RWPE2 (cell line): ENCODE measurements at regions not wholly inside any gene's neighbourhood (a gene's known extent, or its start where the extent isn't known, plus 50 kb on each side); places are given as distances from the start of the nearest gene placed in this dataset.

ENCODE experiments used
- ATAC-seq: fragments of 200-7000 bp; cut with Tn5 transposase; 3 replicates; pipeline ENCODE4 v1.9.1; 2021; ENCODE audit warnings: low read depth
- DNase-seq: peaks from one replicate; pipeline ENCODE4 v3.0.0-alpha.2; 2020; ENCODE audit warnings: low spot score
- H3K27ac ChIP-seq: fragments of 450-650 bp; 2 replicates; pipeline ENCODE4 v1.5.1; 2017; ENCODE audit warnings: mild to moderate bottlenecking; ENCODE audit not compliant: poor library complexity, severe bottlenecking
- H3K27me3 ChIP-seq: fragments of 250-450 bp; sonication (Bioruptor Pico); 2 replicates; pipeline ENCODE4 v1.5.1; 2021; ENCODE audit warnings: mild to moderate bottlenecking, moderate library complexity; ENCODE audit not compliant: insufficient read depth, poor library complexity, severe bottlenecking
- H3K36me3 ChIP-seq: fragments of 250-450 bp; sonication (Bioruptor Pico); 2 replicates; pipeline ENCODE4 v1.5.1; 2020; ENCODE audit warnings: low read depth, mild to moderate bottlenecking, moderate library complexity
- H3K4me1 ChIP-seq: fragments of 250-450 bp; sonication (Bioruptor Pico); 2 replicates; pipeline ENCODE4 v1.5.1; 2021; ENCODE audit warnings: mild to moderate bottlenecking, moderate library complexity; ENCODE audit not compliant: insufficient read depth, poor library complexity, severe bottlenecking
- H3K4me3 ChIP-seq: fragments of 250-450 bp; sonication (Bioruptor Pico); 2 replicates; pipeline ENCODE4 v1.5.1; 2021; ENCODE audit warnings: mild to moderate bottlenecking, moderate library complexity; ENCODE audit not compliant: severe bottlenecking
- H3K9me3 ChIP-seq: fragments of 250-450 bp; sonication (Bioruptor Pico); 2 replicates; pipeline ENCODE4 v1.5.1; 2021; ENCODE audit warnings: mild to moderate bottlenecking, moderate library complexity; ENCODE audit not compliant: severe bottlenecking
- TF ChIP-seq, protein P1 (sequence below): fragments of 450-650 bp; IDR thresholded peaks from one replicate; pipeline ENCODE4 v1.5.1; 2017; ENCODE audit warnings: mild to moderate bottlenecking, moderate library complexity; ENCODE audit not compliant: poor library complexity, severe bottlenecking

DNA sequence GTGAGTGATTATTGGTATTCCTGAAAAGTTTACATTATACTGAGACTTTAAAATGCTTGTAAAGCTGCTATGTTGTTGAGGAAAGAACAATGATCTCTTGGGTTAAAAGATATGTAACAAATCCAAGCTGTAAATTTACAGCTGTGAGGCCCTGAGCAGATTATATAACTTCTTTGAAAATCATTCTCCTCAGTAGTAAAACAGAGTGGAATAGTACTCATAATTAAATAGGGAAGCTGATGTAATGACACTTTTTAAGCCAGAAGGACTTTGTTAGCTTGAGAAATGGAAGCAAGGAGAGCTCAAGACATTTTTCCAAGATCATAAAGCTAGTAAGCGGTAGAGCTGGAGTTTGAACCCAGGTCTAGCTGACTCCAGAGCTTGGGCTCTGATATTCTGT lies 363.9 kb downstream of the TMEM135 start:
- H3K36me3 ChIP-seq: no peaks in the 10 kb centered on the region
- H3K4me1 ChIP-seq: no peaks in the 10 kb centered on the region
- no peaks in the 10 kb centered on the region for H3K27me3 ChIP-seq
- TF ChIP-seq, protein P1, sequence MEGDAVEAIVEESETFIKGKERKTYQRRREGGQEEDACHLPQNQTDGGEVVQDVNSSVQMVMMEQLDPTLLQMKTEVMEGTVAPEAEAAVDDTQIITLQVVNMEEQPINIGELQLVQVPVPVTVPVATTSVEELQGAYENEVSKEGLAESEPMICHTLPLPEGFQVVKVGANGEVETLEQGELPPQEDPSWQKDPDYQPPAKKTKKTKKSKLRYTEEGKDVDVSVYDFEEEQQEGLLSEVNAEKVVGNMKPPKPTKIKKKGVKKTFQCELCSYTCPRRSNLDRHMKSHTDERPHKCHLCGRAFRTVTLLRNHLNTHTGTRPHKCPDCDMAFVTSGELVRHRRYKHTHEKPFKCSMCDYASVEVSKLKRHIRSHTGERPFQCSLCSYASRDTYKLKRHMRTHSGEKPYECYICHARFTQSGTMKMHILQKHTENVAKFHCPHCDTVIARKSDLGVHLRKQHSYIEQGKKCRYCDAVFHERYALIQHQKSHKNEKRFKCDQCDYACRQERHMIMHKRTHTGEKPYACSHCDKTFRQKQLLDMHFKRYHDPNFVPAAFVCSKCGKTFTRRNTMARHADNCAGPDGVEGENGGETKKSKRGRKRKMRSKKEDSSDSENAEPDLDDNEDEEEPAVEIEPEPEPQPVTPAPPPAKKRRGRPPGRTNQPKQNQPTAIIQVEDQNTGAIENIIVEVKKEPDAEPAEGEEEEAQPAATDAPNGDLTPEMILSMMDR: no peak
- no peak overlapping the region for H3K4me3 ChIP-seq
- DNase-seq: no peak
- no peaks in the 10 kb centered on the region for H3K9me3 ChIP-seq
- no peak overlapping the region for H3K27ac ChIP-seq
- no peak for ATAC-seq

DNA sequence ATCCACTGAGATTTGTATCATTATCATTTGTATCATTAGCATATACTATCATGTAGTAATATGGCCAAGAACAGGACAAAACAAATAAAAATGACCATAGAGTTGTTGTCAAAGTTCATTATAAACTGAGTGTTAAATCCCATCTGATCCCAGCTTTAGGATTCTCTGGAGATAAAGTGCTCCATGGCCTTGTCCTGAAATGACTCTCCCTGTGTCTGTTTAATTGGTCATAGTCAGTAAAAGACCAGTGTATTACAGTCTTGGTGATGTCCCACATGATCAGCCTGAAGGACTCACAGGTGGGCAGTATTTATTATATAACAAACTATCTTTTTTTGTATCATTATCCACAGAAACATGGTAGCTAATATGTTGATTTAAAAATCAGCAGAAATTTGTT lies 361.6 kb downstream of the TMEM135 start:
- Histone ChIP-seq H3K4me3 (no peak overlapping the region), H3K27ac (no peak overlapping the region), H3K4me1 (peaks cover 6% of the 10 kb centered on the region), H3K27me3 (no peaks in the 10 kb centered on the region), H3K9me3 (no peaks in the 10 kb centered on the region), H3K36me3 (no peaks in the 10 kb centered on the region)
- ATAC-seq (no peak), DNase-seq (no peak)
- TF ChIP-seq, protein P1: no peak

DNA sequence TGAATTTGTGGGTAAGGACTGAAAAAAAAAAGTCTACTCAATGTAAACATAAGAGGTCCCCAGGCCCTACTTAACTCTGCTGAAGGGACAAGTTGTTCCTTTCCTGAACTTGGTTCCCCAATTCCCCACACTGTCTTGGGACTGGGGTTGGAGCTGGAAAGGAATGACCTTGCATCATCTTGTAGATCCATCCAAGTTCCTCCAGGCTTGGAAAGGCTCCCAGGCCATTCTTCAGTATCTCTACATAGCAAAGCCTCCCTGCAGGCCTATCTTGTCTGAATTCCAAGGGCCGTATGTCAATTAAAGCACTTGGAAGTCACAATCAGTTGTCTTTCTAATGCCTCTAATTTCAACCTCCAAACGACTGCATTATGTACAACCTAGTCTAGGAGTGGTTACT lies 361.2 kb downstream of the TMEM135 start:
- Histone ChIP-seq H3K4me3 (no peak overlapping the region), H3K27ac (no peak overlapping the region), H3K27me3 (no peaks in the 10 kb centered on the region), H3K36me3 (no peaks in the 10 kb centered on the region), H3K4me1 (peaks cover 6% of the 10 kb centered on the region), H3K9me3 (no peaks in the 10 kb centered on the region)
- TF ChIP-seq, protein P1: no peak
- ATAC-seq (no peak), DNase-seq (no peak)

DNA sequence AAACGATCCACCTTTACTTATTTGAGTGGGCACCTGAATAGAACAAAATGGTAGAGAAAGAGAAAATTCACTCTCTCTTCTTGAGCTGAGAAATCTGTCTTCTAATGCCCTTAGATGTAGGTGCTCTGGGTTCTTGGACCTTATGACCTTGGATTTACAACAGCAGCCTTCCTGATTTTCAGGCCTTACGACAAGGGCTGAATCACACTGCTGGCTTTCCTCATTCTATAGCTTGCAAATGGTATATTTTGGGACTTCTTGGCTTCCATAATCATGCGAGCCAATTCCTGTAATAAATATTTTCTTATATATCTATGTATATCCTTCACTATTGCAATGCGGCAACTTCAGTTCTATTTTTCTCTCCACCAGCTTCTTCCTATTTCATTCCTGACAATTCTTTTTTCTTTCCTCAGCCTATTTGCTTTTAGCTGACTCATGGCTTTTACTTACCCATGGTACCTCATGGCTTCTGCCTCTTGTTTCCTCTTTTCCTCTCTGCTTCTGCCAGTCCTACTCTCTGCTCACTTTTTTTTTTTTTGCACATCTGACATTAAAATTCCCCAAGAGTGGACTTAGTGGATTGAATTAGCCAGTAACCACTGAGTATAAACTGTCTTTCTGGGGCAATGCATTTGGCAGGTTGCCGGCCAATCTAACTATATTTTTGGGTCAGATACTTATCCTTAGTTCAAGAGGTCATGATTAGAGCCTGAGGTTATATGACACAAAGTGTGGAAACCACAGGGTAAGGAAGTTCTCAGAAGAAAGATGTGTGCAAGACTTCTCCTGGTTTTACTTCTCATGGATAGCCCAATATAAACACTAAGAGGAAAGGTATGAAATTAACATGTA lies 359.5 kb downstream of the TMEM135 start:
- TF ChIP-seq, protein P1: no peak
- no peaks in the 10 kb centered on the region for H3K27me3 ChIP-seq
- no peak overlapping the region for H3K4me3 ChIP-seq
- H3K4me1 ChIP-seq: peaks cover 6% of the 10 kb centered on the region
- ATAC-seq: no peak
- no peak for DNase-seq
- H3K9me3 ChIP-seq: no peaks in the 10 kb centered on the region
- H3K27ac ChIP-seq: no peak overlapping the region
- H3K36me3 ChIP-seq: no peaks in the 10 kb centered on the region

DNA sequence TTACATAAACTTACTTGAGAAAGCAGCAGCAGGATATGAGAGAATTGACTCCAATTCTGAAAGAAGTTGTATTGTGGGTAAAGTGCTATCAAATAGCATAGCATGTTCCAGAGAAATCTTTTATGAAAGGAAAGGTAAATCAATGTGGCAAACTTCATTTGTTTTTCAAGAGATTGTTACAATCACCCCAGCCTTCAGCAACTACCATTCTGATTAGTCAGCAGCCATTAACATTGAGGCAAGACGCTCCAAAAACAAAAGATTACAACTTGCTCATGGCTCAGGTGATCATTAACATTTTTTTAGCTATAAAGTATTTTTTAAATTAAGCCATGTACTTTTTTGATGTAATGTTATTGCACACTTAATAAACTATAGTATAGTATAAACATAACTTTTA lies 357.2 kb downstream of the TMEM135 start:
- Histone ChIP-seq H3K27me3 (no peaks in the 10 kb centered on the region), H3K4me1 (peaks cover 6% of the 10 kb centered on the region), H3K36me3 (no peaks in the 10 kb centered on the region), H3K27ac (no peak overlapping the region), H3K9me3 (no peaks in the 10 kb centered on the region), H3K4me3 (no peak overlapping the region)
- ATAC-seq: no peak
- TF ChIP-seq, protein P1: no peak
- DNase-seq: no peak
